Tibial artery (tissue), 4 donors: ENCODE measurements at regions not wholly inside any gene's neighbourhood (a gene's known extent, or its start where the extent isn't known, plus 50 kb on each side); places are given as distances from the start of the nearest gene placed in this dataset.

ENCODE experiments used
- DNase-seq, 2 donors: peaks; one replicate each; pipeline ENCODE4 v3.0.0-alpha.2; 2019
- H3K27ac ChIP-seq, 2 donors: fragments of 200-600 bp; sonication (generic) in 1 of 2; 1 replicate in 1 of 2; 2 replicates in 1 of 2; pipeline ENCODE4 v1.5.1; 2018 to 2019; ENCODE audit warnings: mild to moderate bottlenecking in 1 of 2
- H3K27me3 ChIP-seq, 2 donors: fragments of 200-600 bp; sonication (generic) in 1 of 2; one replicate each; pipeline versions ENCODE4 v1.5.1 to v1.6.0; 2016 to 2019
- H3K36me3 ChIP-seq, 3 donors: fragments of 200-600 bp; sonication (generic) in 2 of 3; one replicate each; pipeline ENCODE4 v1.5.1; 2016 to 2019; ENCODE audit warnings: mild to moderate bottlenecking in 2 of 3
- H3K4me1 ChIP-seq, 4 donors: fragments of 200-600 bp; sonication (generic) in 2 of 4; 1 replicate in 3 of 4; 2 replicates in 1 of 4; pipeline ENCODE4 v1.5.1; 2016 to 2019
- H3K4me3 ChIP-seq, 2 donors: fragments of 200-600 bp; sonication (generic) in 1 of 2; 1 replicate in 1 of 2; 2 replicates in 1 of 2; pipeline ENCODE4 v1.5.1; 2018 to 2019; ENCODE audit warnings: mild to moderate bottlenecking in 2 of 2
- H3K9me3 ChIP-seq, 3 donors: fragments of 200-600 bp; sonication (generic) in 1 of 3; one replicate each; pipeline ENCODE4 v1.5.1; 2016 to 2019
- CTCF ChIP-seq, 2 experiments: fragments of 200-600 bp in 1 of 2; fragments of 450-650 bp in 1 of 2; IDR thresholded peaks; one replicate each; pipeline ENCODE4 v1.5.1; 2017 to 2019; ENCODE audit warnings: antibody characterized with exemption in 2 of 2, mild to moderate bottlenecking in 1 of 2, moderate library complexity in 1 of 2
- intact Hi-C: fragments of 100-400 bp; cut with DNase I; formaldehyde crosslinking; loops from one replicate; pipeline ENCODE4 v1.15.0; 2023; ENCODE audit warnings: low total_unique reads

- Histone ChIP-seq H3K27ac (no peak overlapping the region), H3K27me3 (no peaks in the 10 kb centered on the region), H3K4me1 (no peaks in the 10 kb centered on the region), H3K4me3 (no peak overlapping the region), H3K9me3 (no peaks in the 10 kb centered on the region), H3K36me3 (no peaks in the 10 kb centered on the region)
- TF ChIP-seq CTCF (IDR thresholded peaks at IDR 0.05) = no peak
- DNase-seq = no peak
- intact Hi-C loops = no loop called here
Measured at GRCh38 chrX:140064993-140065392, 99.7 kb upstream of the CXorf66 start.

- peak; percentile 68 to 71 for DNase-seq
- Histone ChIP-seq H3K4me3 (no peak overlapping the region), H3K27me3 (no peaks in the 10 kb centered on the region), H3K9me3 (no peaks in the 10 kb centered on the region), H3K27ac (no peak overlapping the region), H3K4me1 (no peaks in the 10 kb centered on the region), H3K36me3 (no peaks in the 10 kb centered on the region)
- TF ChIP-seq CTCF (IDR thresholded peaks at IDR 0.05) = peak; percentile 46 to 73
- intact Hi-C loops = loop anchor here (5.0 kb wide), 1 partner anchor 85 kb away; no protein-coding TSS in a partner anchor
Measured at GRCh38 chrX:140057001-140057411, 91.7 kb upstream of the CXorf66 start.

GRCh38 chrX:140053846-140054245 lies 88.5 kb upstream of the CXorf66 start:
- Histone ChIP-seq H3K4me1 (no peaks in the 10 kb centered on the region), H3K4me3 (no peak overlapping the region), H3K27ac (no peak overlapping the region), H3K9me3 (no peaks in the 10 kb centered on the region), H3K36me3 (no peaks in the 10 kb centered on the region), H3K27me3 (no peaks in the 10 kb centered on the region)
- no peak for TF ChIP-seq CTCF (IDR thresholded peaks at IDR 0.05)
- intact Hi-C loops = no loop called here
- DNase-seq = no peak

- intact Hi-C loops = no loop called here
- no peak overlapping the region for H3K27ac ChIP-seq
Measured at GRCh38 chrX:140050906-140051305, 85.6 kb upstream of the CXorf66 start.

GRCh38 chrX:140040386-140040785 lies 75.1 kb upstream of the CXorf66 start:
- no peaks in the 10 kb centered on the region for H3K27me3 ChIP-seq
- H3K36me3 ChIP-seq = no peaks in the 10 kb centered on the region
- intact Hi-C loops = no loop called here
- TF ChIP-seq CTCF (IDR thresholded peaks at IDR 0.05) = no peak
- H3K4me1 ChIP-seq = no peaks in the 10 kb centered on the region
- no peak overlapping the region for H3K4me3 ChIP-seq
- no peak for DNase-seq
- no peak overlapping the region for H3K27ac ChIP-seq
- H3K9me3 ChIP-seq = peaks cover 0 to 29% (median 11%) of the 10 kb centered on the region in 3 donors

More at GRCh38 chrX:140050906-140051305, 85.6 kb upstream of the CXorf66 start:
- DNase-seq = no peak
- Histone ChIP-seq H3K36me3 (no peaks in the 10 kb centered on the region), H3K4me1 (no peaks in the 10 kb centered on the region), H3K4me3 (no peak overlapping the region), H3K27me3 (no peaks in the 10 kb centered on the region), H3K9me3 (no peaks in the 10 kb centered on the region)
- no peak for TF ChIP-seq CTCF (IDR thresholded peaks at IDR 0.05)

GRCh38 chrX:140038842-140039241 lies 73.5 kb upstream of the CXorf66 start:
- DNase-seq = no peak
- Histone ChIP-seq H3K9me3 (peaks cover 0 to 29% (median 11%) of the 10 kb centered on the region in 3 donors), H3K4me3 (no peak overlapping the region), H3K27me3 (no peaks in the 10 kb centered on the region), H3K36me3 (no peaks in the 10 kb centered on the region), H3K4me1 (no peaks in the 10 kb centered on the region), H3K27ac (no peak overlapping the region)
- no peak for TF ChIP-seq CTCF (IDR thresholded peaks at IDR 0.05)
- intact Hi-C loops = no loop called here
